ENCODE measurements at regions not wholly inside any gene's neighbourhood (a gene's known extent, or its start where the extent isn't known, plus 50 kb on each side); places are given as distances from the start of the nearest gene placed in this dataset.

GRCh38 chr10:2944788-2945187, 122.6 kb upstream of the PFKP start:
- no peak for TF ChIP-seq CTCF (conservative IDR thresholded peaks at IDR 0.05; ENCODE audit: low read depth in 2 of 2)
- TF ChIP-seq EZH2phosphoT487 (IDR thresholded peaks at IDR 0.05; ENCODE audit: unreplicated experiment) = no peak
